ENCODE measurements at regions not wholly inside any gene's neighbourhood (a gene's known extent, or its start where the extent isn't known, plus 50 kb on each side); places are given as distances from the start of the nearest gene placed in this dataset.
"Not testable (repeated sequence)": the region's sequence is repeated elsewhere in the genome, so short reads cannot be mapped to it uniquely, and the experiment has no call there.

DNA sequence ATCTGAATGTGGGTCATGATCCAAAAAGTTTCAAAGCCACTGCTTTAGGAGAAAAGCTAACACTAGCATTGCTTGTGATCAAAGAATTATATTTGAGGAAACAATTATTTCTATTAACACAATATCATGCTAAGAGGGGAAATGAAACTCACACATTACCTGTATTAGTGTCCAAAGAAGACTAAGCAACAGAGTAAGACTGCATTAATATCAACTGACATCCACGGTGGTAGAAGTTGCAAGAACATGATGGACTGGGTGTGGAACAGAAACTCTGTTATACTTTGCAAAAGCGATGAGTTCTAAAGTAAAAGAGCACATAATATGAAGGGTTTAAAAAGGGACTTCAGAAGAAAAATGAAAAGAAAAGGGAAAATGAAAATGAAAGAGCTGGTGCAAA, 648.3 kb upstream of the NECTIN3 start:
- H3K36me3 Mint-ChIP-seq (ENCODE audit: low read depth): peaks cover 14% of the 10 kb centered on the region
- H3K4me3 Mint-ChIP-seq: no peak overlapping the region
- peaks cover 36% of the 10 kb centered on the region for H3K4me1 Mint-ChIP-seq (ENCODE audit: low read depth)
- H3K27ac Mint-ChIP-seq: no peak overlapping the region
- no peaks in the 10 kb centered on the region for H3K9me3 Mint-ChIP-seq
- DNase-seq: no peak
- no peaks in the 10 kb centered on the region for H3K27me3 Mint-ChIP-seq (ENCODE audit: insufficient read depth)
- TF ChIP-seq, protein P1, sequence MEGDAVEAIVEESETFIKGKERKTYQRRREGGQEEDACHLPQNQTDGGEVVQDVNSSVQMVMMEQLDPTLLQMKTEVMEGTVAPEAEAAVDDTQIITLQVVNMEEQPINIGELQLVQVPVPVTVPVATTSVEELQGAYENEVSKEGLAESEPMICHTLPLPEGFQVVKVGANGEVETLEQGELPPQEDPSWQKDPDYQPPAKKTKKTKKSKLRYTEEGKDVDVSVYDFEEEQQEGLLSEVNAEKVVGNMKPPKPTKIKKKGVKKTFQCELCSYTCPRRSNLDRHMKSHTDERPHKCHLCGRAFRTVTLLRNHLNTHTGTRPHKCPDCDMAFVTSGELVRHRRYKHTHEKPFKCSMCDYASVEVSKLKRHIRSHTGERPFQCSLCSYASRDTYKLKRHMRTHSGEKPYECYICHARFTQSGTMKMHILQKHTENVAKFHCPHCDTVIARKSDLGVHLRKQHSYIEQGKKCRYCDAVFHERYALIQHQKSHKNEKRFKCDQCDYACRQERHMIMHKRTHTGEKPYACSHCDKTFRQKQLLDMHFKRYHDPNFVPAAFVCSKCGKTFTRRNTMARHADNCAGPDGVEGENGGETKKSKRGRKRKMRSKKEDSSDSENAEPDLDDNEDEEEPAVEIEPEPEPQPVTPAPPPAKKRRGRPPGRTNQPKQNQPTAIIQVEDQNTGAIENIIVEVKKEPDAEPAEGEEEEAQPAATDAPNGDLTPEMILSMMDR (IDR thresholded peaks at IDR 0.05): no peak

- peaks cover 13% of the 10 kb centered on the region for H3K4me1 Mint-ChIP-seq (ENCODE audit: low read depth)
- H3K27me3 Mint-ChIP-seq (ENCODE audit: insufficient read depth): no peaks in the 10 kb centered on the region
- H3K9me3 Mint-ChIP-seq: no peaks in the 10 kb centered on the region
- TF ChIP-seq, protein P1 (IDR thresholded peaks at IDR 0.05): no peak
- DNase-seq: peak; percentile 9
- H3K36me3 Mint-ChIP-seq (ENCODE audit: low read depth): no peaks in the 10 kb centered on the region
- H3K27ac Mint-ChIP-seq: no peak overlapping the region
- no peak overlapping the region for H3K4me3 Mint-ChIP-seq
These were observed 641.5 kb upstream of the NECTIN3 start for GRCh38 chr3:110430146-110430545.

DNA sequence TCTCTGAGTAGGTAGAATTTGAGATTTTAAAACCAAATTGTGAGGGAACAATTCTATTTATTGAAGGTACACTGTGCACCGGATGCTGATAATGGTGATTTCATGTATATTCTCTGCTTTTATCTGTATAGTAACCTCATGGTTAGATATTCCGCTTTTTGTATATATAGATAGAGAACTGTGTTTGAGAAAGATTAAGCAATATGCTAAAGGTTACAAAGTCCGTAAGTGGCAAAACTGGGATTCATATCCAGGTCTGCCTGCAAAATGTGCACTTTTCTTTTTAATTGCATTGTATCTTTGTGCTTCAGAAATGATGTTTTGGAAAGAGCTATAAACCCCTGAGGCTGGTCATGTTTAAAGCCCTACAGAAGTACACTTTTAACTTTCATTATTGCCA, 635.4 kb upstream of the NECTIN3 start:
- H3K27me3 Mint-ChIP-seq (ENCODE audit: insufficient read depth): no peaks in the 10 kb centered on the region
- peaks cover 28% of the 10 kb centered on the region for H3K4me1 Mint-ChIP-seq (ENCODE audit: low read depth)
- DNase-seq: no peak
- H3K9me3 Mint-ChIP-seq: no peaks in the 10 kb centered on the region
- peak overlapping the region; percentile 66 for H3K4me3 Mint-ChIP-seq
- TF ChIP-seq, protein P1 (IDR thresholded peaks at IDR 0.05): no peak
- no peaks in the 10 kb centered on the region for H3K36me3 Mint-ChIP-seq (ENCODE audit: low read depth)
- no peak overlapping the region for H3K27ac Mint-ChIP-seq

DNA sequence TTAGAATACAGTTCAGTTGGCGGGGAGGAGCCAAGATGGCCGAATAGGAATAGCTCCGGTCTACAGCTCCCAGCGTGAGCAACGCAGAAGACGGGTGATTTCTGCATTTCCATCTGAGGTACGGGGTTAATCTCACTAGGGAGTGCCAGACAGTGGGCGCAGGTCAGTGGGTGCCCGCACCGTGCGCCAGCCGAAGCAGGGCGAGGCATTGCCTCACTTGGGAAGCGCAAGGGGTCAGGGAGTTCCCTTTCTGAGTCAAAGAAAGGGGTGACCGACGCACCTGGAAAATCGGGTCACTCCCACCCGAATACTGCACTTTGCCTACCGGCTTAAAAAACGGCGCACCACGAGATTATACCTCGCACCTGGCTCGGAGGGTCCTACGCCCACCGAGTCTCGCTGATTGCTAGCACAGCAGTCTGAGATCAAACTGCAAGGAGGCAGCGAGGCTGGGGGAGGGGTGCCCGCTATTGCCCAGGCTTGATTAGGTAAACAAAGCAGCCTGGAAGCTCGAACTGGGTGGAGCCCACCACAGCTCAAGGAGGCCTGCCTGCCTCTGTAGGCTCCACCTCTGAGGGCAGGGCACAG, 631.5 kb upstream of the NECTIN3 start:
- not testable (repeated sequence) for H3K4me3 Mint-ChIP-seq; H3K27me3 Mint-ChIP-seq (ENCODE audit: insufficient read depth)

GRCh38 chr3:110454066-110454465, 617.5 kb upstream of the NECTIN3 start:
- Mint-ChIP-seq H3K9me3 (peaks cover 13% of the 10 kb centered on the region), H3K27ac (no peak overlapping the region), H3K4me1 (ENCODE audit: low read depth) (peaks cover 9% of the 10 kb centered on the region), H3K36me3 (ENCODE audit: low read depth) (peaks cover 14% of the 10 kb centered on the region; the same call in 1 of the 2 replicates), H3K4me3 (no peak overlapping the region), H3K27me3 (ENCODE audit: insufficient read depth) (no peaks in the 10 kb centered on the region; the same call in 1 of the 2 replicates)
- no peak for DNase-seq
- TF ChIP-seq, protein P1 (IDR thresholded peaks at IDR 0.05): no peak

More for the DNA sequence above, 631.5 kb upstream of the NECTIN3 start:
- H3K4me1 Mint-ChIP-seq (ENCODE audit: low read depth): peaks cover 22% of the 10 kb centered on the region
- not testable (repeated sequence) for DNase-seq; H3K27ac Mint-ChIP-seq; H3K36me3 Mint-ChIP-seq (ENCODE audit: low read depth); H3K9me3 Mint-ChIP-seq

DNA sequence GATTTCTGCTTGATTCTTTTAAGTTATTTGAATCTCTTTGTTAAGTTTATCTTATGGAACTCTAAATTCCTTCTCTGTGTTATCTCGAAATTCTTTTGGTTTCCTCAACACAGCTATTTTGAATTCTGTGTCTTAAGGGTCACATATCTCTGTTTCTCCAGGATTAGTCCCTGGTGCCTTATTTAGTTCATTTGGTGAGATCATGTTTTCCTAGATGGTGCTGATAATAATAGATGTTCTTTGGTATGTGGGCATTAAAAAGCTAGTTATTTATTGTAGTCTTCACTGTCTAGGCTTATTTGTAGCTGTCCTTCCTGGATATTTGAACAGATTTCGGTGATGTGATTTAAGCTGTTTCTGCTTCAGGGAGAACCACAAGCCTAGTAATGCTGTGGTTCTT, 615.6 kb upstream of the NECTIN3 start:
- Mint-ChIP-seq H3K36me3 (ENCODE audit: low read depth) (peaks cover 14% of the 10 kb centered on the region; the same call in 1 of the 2 replicates), H3K4me1 (ENCODE audit: low read depth) (peaks cover 9% of the 10 kb centered on the region), H3K4me3 (no peak overlapping the region), H3K9me3 (peaks cover 13% of the 10 kb centered on the region), H3K27ac (no peak overlapping the region), H3K27me3 (ENCODE audit: insufficient read depth) (no peaks in the 10 kb centered on the region; the same call in 1 of the 2 replicates)
- TF ChIP-seq, protein P1 (IDR thresholded peaks at IDR 0.05): no peak
- DNase-seq: peak; percentile 24

Data from HFFc6 (cell line).